CD4-positive, CD25-positive, alpha-beta regulatory T cell (primary cell): ENCODE measurements at regions not wholly inside any gene's neighbourhood (a gene's known extent, or its start where the extent isn't known, plus 50 kb on each side); places are given as distances from the start of the nearest gene placed in this dataset.
"Not testable (repeated sequence)": the region's sequence is repeated elsewhere in the genome, so short reads cannot be mapped to it uniquely, and the experiment has no call there.

Source experiments
- ATAC-seq, 2 donors: fragments of 150-1000 bp; cut with Tn5 transposase; one replicate each; pipeline ENCODE4 v1.10.0; 2021; ENCODE audit warnings: low read depth in 2 of 2, moderate number of reproducible peaks in 2 of 2, moderate library complexity in 1 of 2
- DNase-seq, 3 donors: peaks; one replicate each; pipeline versions ENCODE4 v3.0.0 to v3.0.0-alpha.2; 2012 to 2022; ENCODE audit warnings: mixed read lengths in 1 of 3
- H3K27ac ChIP-seq: one replicate; pipeline ENCODE4 v1.7.0; 2013; ENCODE audit warnings: mild to moderate bottlenecking, low read length; ENCODE audit not compliant: insufficient read depth, poor library complexity, severe bottlenecking
- H3K27me3 ChIP-seq: one replicate; pipeline ENCODE4 v1.7.0; 2013; ENCODE audit warnings: low read length; ENCODE audit not compliant: control insufficient read depth, insufficient read depth
- H3K36me3 ChIP-seq: one replicate; pipeline ENCODE4 v1.7.0; 2013; ENCODE audit warnings: mild to moderate bottlenecking, low read length, moderate library complexity; ENCODE audit not compliant: control insufficient read depth, insufficient read depth
- H3K4me1 ChIP-seq: 2 replicates; pipeline ENCODE4 v1.7.0; 2013; ENCODE audit warnings: mild to moderate bottlenecking, low read length; ENCODE audit not compliant: insufficient read depth, control insufficient read depth, poor library complexity, severe bottlenecking
- H3K4me3 ChIP-seq: one replicate; pipeline ENCODE4 v1.7.0; 2013; ENCODE audit warnings: low read depth, mild to moderate bottlenecking, low read length, moderate library complexity
- H3K9me3 ChIP-seq, 2 experiments: 1 replicate in 1 of 2; 2 replicates in 1 of 2; pipeline ENCODE4 v1.7.0; 2013; ENCODE audit warnings: low read length in 2 of 2, mild to moderate bottlenecking in 1 of 2, moderate library complexity in 1 of 2; ENCODE audit not compliant: control insufficient read depth in 2 of 2
- H3K27ac Mint-ChIP-seq, 3 donors: one replicate each; pipeline ENCODE4 v1.8.0; 2020 to 2022; ENCODE audit warnings: mild to moderate bottlenecking in 3 of 3, mixed read lengths in 3 of 3, moderate library complexity in 2 of 3
- H3K27me3 Mint-ChIP-seq: one replicate; pipeline ENCODE4 v1.8.0; 2022; ENCODE audit warnings: mild to moderate bottlenecking, mixed read lengths
- H3K36me3 Mint-ChIP-seq: one replicate; pipeline ENCODE4 v1.8.0; 2020; ENCODE audit warnings: mixed read lengths
- H3K4me1 Mint-ChIP-seq, 4 donors: one replicate each; pipeline ENCODE4 v1.8.0; 2020 to 2022; ENCODE audit warnings: mixed read lengths in 4 of 4, mild to moderate bottlenecking in 1 of 4
- H3K4me3 Mint-ChIP-seq, 4 donors: one replicate each; pipeline ENCODE4 v1.8.0; 2020 to 2022; ENCODE audit warnings: mild to moderate bottlenecking in 4 of 4, mixed read lengths in 4 of 4, moderate library complexity in 3 of 4
- H3K9me3 Mint-ChIP-seq, 7 donors: one replicate each; pipeline ENCODE4 v1.8.0; 2020 to 2022; ENCODE audit warnings: mixed read lengths in 7 of 7, mild to moderate bottlenecking in 3 of 7, moderate library complexity in 2 of 7

GRCh38 chr20:47846651-47847050 is 61.4 kb upstream of the SULF2 start:
- H3K36me3 ChIP-seq, H3K27ac Mint-ChIP-seq, H3K9me3 Mint-ChIP-seq, DNase-seq, H3K4me3 ChIP-seq, ATAC-seq, H3K4me1 ChIP-seq, H3K9me3 ChIP-seq, H3K36me3 Mint-ChIP-seq, H3K27me3 ChIP-seq, H3K4me3 Mint-ChIP-seq, H3K27ac ChIP-seq, H3K4me1 Mint-ChIP-seq: not testable (repeated sequence)
- peaks cover 13% of the 10 kb centered on the region for H3K27me3 Mint-ChIP-seq

DNA sequence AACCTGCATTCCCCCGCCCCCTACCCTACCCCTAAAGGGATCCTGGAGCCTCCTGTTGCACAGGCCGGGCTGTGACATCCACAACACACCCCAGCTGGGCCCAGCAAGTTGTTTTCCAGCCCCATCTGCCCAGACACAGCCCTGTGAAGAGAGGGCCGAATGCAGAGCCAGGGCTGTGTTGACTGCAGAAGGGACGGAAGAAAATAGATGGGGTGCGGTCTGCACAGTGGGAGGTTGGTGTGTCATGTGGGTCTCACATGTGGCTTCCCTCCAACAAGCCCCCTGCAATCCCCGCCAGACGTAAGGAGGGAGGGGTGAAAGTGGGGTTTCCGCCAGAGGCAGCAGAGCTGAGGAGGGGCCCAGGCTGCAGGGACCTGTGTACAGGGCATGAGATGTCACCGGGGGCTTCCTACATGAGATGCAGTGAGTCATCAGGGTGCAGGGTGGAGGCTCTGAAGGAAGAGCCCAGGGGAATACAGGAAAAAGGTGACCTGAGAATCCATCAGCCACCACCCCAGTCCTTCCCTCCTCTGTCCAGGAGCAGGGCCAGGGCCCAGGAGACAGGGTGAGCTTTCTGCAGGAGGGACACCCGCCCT is 60.2 kb upstream of the SULF2 start:
- H3K27ac Mint-ChIP-seq, H3K9me3 Mint-ChIP-seq, H3K4me3 ChIP-seq, H3K9me3 ChIP-seq, H3K4me1 ChIP-seq, H3K36me3 Mint-ChIP-seq, H3K4me1 Mint-ChIP-seq, H3K27ac ChIP-seq, ATAC-seq, H3K27me3 ChIP-seq, H3K4me3 Mint-ChIP-seq, H3K36me3 ChIP-seq, DNase-seq: not testable (repeated sequence)
- H3K27me3 Mint-ChIP-seq, result peaks cover 12% of the 10 kb centered on the region

GRCh38 chr20:47844568-47844906 is 59.3 kb upstream of the SULF2 start:
- H3K27me3 Mint-ChIP-seq, H3K36me3 Mint-ChIP-seq: not testable (repeated sequence)

DNA sequence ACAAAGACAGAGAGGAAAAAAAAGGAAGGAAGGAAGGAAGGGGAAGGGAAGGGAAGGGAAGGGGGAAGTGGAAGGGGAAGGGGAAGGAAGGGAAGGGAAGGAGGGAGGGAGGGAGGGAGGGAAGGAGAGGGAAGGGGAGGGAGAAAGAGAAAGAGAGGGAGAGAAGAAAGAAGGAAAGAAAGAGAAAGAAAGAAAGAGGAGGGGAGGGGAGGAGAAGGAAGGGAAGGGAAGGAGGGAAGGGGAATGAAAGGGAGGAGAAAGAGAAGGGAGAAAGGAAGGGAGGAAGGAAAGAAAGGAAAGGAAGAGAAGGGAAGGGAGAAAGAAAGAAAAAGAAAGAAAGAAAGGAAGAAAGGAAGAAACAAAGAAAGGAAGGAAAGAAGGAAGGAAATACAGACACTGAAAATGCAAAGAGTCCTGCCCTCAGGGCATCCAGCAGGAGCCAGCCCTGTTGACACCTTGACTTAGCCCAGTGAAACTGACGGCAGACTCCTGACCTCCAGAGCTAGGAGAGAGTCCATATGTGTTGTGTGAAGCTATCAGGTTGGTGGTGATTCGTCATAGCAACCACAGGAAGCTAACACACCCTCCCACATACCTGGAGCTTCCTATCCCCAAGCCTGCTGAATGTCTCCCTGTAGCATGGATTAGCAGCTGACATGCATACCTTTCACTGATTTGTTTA is 58.7 kb upstream of the SULF2 start:
- no peaks in the 10 kb centered on the region for H3K36me3 ChIP-seq
- no peak for ATAC-seq

More at GRCh38 chr20:47844568-47844906, 59.3 kb upstream of the SULF2 start:
- H3K4me1 Mint-ChIP-seq, H3K4me3 Mint-ChIP-seq, H3K36me3 ChIP-seq, H3K4me1 ChIP-seq, ATAC-seq, H3K27ac ChIP-seq, H3K9me3 ChIP-seq, DNase-seq, H3K4me3 ChIP-seq, H3K27ac Mint-ChIP-seq, H3K9me3 Mint-ChIP-seq, H3K27me3 ChIP-seq: not testable (repeated sequence)

GRCh38 chr20:47842950-47843349 is 57.7 kb upstream of the SULF2 start:
- H3K27me3 ChIP-seq, H3K36me3 Mint-ChIP-seq, H3K36me3 ChIP-seq, H3K4me1 Mint-ChIP-seq, H3K27me3 Mint-ChIP-seq, H3K27ac Mint-ChIP-seq, H3K4me3 ChIP-seq, DNase-seq, H3K4me1 ChIP-seq, ATAC-seq, H3K27ac ChIP-seq, H3K9me3 Mint-ChIP-seq, H3K4me3 Mint-ChIP-seq, H3K9me3 ChIP-seq: not testable (repeated sequence)

More for the DNA sequence above, 58.7 kb upstream of the SULF2 start:
- Mint-ChIP-seq H3K27me3 (peaks cover 5% of the 10 kb centered on the region), H3K36me3 (no peaks in the 10 kb centered on the region), H3K9me3 (peaks cover 0 to 2% (median 0%) of the 10 kb centered on the region in 7 donors), H3K4me1 (no peaks in the 10 kb centered on the region), H3K27ac (no peak overlapping the region), H3K4me3 (no peak overlapping the region)
- no peak for DNase-seq
- H3K9me3 ChIP-seq, result no peaks in the 10 kb centered on the region
- no peaks in the 10 kb centered on the region for H3K27me3 ChIP-seq
- H3K4me3 ChIP-seq, result no peak overlapping the region
- H3K27ac ChIP-seq, result no peak overlapping the region
- no peaks in the 10 kb centered on the region for H3K4me1 ChIP-seq

GRCh38 chr20:47842004-47842403 is 56.7 kb upstream of the SULF2 start:
- not testable (repeated sequence) for DNase-seq, H3K27me3 Mint-ChIP-seq, H3K4me3 Mint-ChIP-seq, ATAC-seq, H3K36me3 ChIP-seq, H3K36me3 Mint-ChIP-seq, H3K4me1 Mint-ChIP-seq, H3K4me1 ChIP-seq, H3K9me3 ChIP-seq, H3K27ac Mint-ChIP-seq, H3K9me3 Mint-ChIP-seq, H3K27me3 ChIP-seq, H3K4me3 ChIP-seq, H3K27ac ChIP-seq

- ATAC-seq, H3K27me3 Mint-ChIP-seq, H3K4me1 ChIP-seq, H3K9me3 ChIP-seq, H3K4me3 ChIP-seq, DNase-seq, H3K27ac Mint-ChIP-seq, H3K27me3 ChIP-seq, H3K4me3 Mint-ChIP-seq, H3K9me3 Mint-ChIP-seq, H3K36me3 ChIP-seq, H3K36me3 Mint-ChIP-seq, H3K4me1 Mint-ChIP-seq, H3K27ac ChIP-seq: not testable (repeated sequence)
These were observed 51.1 kb upstream of the SULF2 start for GRCh38 chr20:47836256-47836817.
